ENCODE measurements at regions not wholly inside any gene's neighbourhood (a gene's known extent, or its start where the extent isn't known, plus 50 kb on each side); places are given as distances from the start of the nearest gene placed in this dataset.

DNA sequence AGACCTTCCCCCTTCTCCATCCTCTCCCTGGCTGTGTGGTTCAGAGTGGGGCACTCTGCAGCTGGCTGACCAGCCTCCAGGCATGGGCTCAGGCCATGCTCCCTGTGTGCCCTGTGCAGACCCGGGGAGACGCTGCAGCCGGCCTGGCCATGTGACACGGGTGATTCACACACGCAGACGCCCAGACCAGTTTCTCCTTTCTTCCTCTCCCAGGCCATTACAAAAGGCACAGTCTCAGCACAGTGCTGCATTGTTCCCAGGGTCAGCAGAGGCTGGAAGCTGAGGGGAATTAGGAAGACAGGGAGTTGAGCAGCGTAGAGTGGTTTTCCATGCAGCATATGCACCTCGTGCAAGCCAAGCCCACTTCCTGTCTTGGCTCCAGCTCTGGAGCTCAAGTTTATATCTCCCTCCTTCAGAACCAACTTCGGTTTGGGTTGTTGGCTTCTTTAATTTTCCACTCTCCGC is 288.5 kb downstream of the TNS1 start:
- Histone ChIP-seq H3K36me3 (no peaks in the 10 kb centered on the region), H3K27me3 (replicated peaks; ENCODE audit: insufficient read depth) (no peaks in the 10 kb centered on the region), H3K4me3 (no peak overlapping the region), H3K4me1 (replicated peaks) (no peaks in the 10 kb centered on the region), H3K27ac (peak overlapping the region; percentile 52 to 54), H3K9me3 (no peaks in the 10 kb centered on the region)
- TF ChIP-seq, protein P1, sequence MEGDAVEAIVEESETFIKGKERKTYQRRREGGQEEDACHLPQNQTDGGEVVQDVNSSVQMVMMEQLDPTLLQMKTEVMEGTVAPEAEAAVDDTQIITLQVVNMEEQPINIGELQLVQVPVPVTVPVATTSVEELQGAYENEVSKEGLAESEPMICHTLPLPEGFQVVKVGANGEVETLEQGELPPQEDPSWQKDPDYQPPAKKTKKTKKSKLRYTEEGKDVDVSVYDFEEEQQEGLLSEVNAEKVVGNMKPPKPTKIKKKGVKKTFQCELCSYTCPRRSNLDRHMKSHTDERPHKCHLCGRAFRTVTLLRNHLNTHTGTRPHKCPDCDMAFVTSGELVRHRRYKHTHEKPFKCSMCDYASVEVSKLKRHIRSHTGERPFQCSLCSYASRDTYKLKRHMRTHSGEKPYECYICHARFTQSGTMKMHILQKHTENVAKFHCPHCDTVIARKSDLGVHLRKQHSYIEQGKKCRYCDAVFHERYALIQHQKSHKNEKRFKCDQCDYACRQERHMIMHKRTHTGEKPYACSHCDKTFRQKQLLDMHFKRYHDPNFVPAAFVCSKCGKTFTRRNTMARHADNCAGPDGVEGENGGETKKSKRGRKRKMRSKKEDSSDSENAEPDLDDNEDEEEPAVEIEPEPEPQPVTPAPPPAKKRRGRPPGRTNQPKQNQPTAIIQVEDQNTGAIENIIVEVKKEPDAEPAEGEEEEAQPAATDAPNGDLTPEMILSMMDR (IDR thresholded peaks at IDR 0.05): no peak
- TF ChIP-seq POLR2AphosphoS5 (IDR thresholded peaks at IDR 0.05) (no peak), POLR2A (IDR thresholded peaks at IDR 0.05) (no peak)
- WGBS: 41% methylated on average over 10 of the region's 10 CpGs
- intact Hi-C loops (cut with DNase I): loop anchor here (5.0 to 10.0 kb wide), 4 partner anchors 43 to 460 kb away; no protein-coding TSS in a partner anchor
- no peak for DNase-seq (ENCODE audit: low spot score)

DNA sequence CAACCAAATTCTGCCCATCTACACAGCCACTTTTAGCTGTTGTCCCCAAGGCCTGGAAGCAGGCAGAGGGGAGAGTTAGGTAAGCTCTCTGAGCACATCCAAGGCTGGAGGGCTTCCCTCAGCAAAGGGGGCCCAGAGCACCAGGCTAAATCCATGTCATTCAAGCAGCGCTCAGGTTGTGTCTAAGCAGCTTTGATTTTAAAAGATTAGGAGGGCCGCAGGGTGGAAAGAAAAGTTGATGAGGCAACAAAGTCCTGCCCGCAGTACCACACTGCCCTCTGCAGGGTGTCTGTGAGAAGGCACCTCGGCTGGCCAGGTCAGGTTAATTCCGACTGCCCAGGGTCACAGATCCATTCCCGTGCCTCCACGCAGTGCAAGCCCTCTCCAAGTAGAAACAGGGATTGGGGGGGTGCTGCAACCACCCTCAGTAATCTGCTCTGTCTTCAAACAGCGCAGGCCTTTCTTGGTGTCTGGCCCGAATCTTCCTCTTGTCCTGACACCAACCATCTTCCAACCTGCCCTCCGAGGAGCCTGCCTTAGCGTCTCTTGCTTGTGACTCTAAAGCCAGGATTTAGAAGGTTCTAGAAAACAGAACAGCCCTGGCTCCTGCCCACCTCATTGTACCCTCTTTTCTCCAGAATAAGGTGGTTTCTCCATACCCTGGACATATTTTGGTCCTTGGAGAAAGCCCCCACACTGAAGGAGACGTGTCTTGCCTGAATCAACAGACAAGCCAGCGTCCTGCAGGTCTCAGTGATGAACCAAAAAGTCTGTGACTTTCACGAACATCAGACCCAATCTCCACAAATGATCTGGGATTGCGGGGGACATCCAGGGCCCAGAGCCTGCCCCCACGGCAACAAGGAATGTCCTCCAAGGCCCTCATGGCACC is 289.2 kb downstream of the TNS1 start:
- peak; percentile 64 for DNase-seq (ENCODE audit: low spot score)
- intact Hi-C loops (cut with DNase I): loop anchor here (2.0 to 10.0 kb wide), 5 partner anchors 44 to 1017 kb away; no protein-coding TSS in a partner anchor
- H3K9me3 ChIP-seq: no peaks in the 10 kb centered on the region

DNA sequence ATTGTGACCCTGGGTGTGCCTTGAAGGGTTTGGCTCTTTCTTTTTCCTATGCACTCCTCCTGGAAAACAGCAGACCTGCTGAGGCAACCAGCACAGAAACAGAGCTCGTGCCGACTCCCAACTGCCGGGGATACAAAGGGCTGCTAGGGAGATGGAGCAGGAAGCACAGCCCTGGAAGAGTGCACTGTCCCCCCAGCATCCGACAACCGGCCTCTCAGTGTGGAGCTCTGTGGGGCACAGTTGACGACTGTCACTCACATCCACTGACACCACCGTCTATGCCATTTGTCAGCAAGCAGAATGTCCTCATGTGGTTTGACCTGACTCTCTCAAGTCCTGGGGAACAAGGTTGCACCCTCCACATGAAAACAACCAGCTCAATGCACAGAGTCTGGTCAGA is 290.4 kb downstream of the TNS1 start:
- Histone ChIP-seq H3K27me3 (replicated peaks; ENCODE audit: insufficient read depth) (no peaks in the 10 kb centered on the region), H3K27ac (no peak overlapping the region), H3K4me1 (replicated peaks) (no peaks in the 10 kb centered on the region), H3K4me3 (no peak overlapping the region), H3K36me3 (no peaks in the 10 kb centered on the region), H3K9me3 (no peaks in the 10 kb centered on the region)
- WGBS: 100% methylated on average over 7 of the region's 7 CpGs
- DNase-seq (ENCODE audit: low spot score): no peak
- intact Hi-C loops (cut with DNase I): loop anchor here (2.0 to 10.0 kb wide), 5 partner anchors 45 to 1016 kb away; no protein-coding TSS in a partner anchor
- TF ChIP-seq POLR2AphosphoS5 (IDR thresholded peaks at IDR 0.05) (no peak), POLR2A (IDR thresholded peaks at IDR 0.05) (no peak)
- TF ChIP-seq, protein P1 (IDR thresholded peaks at IDR 0.05): no peak

More for the DNA sequence above, 289.2 kb downstream of the TNS1 start:
- Histone ChIP-seq H3K27me3 (replicated peaks; ENCODE audit: insufficient read depth) (no peaks in the 10 kb centered on the region), H3K27ac (peak overlapping the region; percentile 52 to 54), H3K4me1 (replicated peaks) (no peaks in the 10 kb centered on the region), H3K36me3 (no peaks in the 10 kb centered on the region), H3K4me3 (no peak overlapping the region)
- WGBS: 42% methylated on average over 16 of the region's 16 CpGs
- no peak for TF ChIP-seq POLR2A (IDR thresholded peaks at IDR 0.05)
- TF ChIP-seq, protein P1 (IDR thresholded peaks at IDR 0.05): peak; percentile 85 to 97 (median 93)
- peak; percentile 43 for TF ChIP-seq POLR2AphosphoS5 (IDR thresholded peaks at IDR 0.05)

DNA sequence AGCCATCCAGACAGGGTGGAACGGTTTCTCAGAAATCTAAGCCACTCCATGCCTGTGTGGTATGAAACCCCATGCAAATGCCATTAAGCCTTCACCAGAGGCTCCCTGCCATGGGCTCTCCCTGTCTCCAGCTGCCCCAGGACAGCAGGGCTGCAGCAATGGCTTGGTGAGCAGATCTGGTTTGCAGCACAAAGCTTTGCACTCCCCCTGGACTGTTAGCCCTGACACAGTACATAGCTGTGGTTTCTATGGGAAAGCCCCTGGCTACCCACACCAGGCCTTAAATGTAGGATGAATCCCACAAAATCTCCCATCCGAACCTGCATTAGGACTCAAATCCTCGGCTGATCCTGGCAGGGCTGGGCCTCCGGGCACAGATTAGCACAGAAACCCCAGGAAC is 291.6 kb downstream of the TNS1 start:
- TF ChIP-seq, protein P1 (IDR thresholded peaks at IDR 0.05): no peak
- TF ChIP-seq POLR2A (IDR thresholded peaks at IDR 0.05): no peak
- no peak for TF ChIP-seq POLR2AphosphoS5 (IDR thresholded peaks at IDR 0.05)
- H3K9me3 ChIP-seq: no peaks in the 10 kb centered on the region
- no peaks in the 10 kb centered on the region for H3K36me3 ChIP-seq
- H3K27ac ChIP-seq: no peak overlapping the region
- no peak for DNase-seq (ENCODE audit: low spot score)
- H3K4me3 ChIP-seq: no peak overlapping the region
- intact Hi-C loops (cut with DNase I): loop anchor here (5.0 to 10.0 kb wide), 4 partner anchors 46 to 456 kb away; no protein-coding TSS in a partner anchor
- H3K4me1 ChIP-seq (replicated peaks): peaks cover 4% of the 10 kb centered on the region
- WGBS: 82% methylated on average over 4 of the region's 4 CpGs
- no peaks in the 10 kb centered on the region for H3K27me3 ChIP-seq (replicated peaks; ENCODE audit: insufficient read depth)

Measured in prostate gland (tissue), 2 donors.